Trophoblast cell (in vitro differentiated cells and primary cell): ENCODE measurements at regions not wholly inside any gene's neighbourhood (a gene's known extent, or its start where the extent isn't known, plus 50 kb on each side); places are given as distances from the start of the nearest gene placed in this dataset.

ENCODE experiments used
- DNase-seq, 2 donors: peaks; one replicate each; pipeline ENCODE4 v3.0.0-alpha.2; 2016
- H2AFZ ChIP-seq: 2 replicates; pipeline ENCODE4 v1.6.1; 2013; ENCODE audit warnings: low read length, moderate library complexity, mild to moderate bottlenecking; ENCODE audit not compliant: insufficient read depth, poor library complexity
- H2AK5ac ChIP-seq: 2 replicates; pipeline ENCODE4 v1.6.1; 2013; ENCODE audit warnings: mild to moderate bottlenecking, low read length
- H2BK120ac ChIP-seq: 2 replicates; pipeline ENCODE4 v1.6.1; 2013; ENCODE audit warnings: low read length, mild to moderate bottlenecking, moderate library complexity; ENCODE audit not compliant: insufficient read depth, poor library complexity
- H2BK12ac ChIP-seq: 2 replicates; pipeline ENCODE4 v1.6.1; 2013; ENCODE audit warnings: mild to moderate bottlenecking, low read length, moderate library complexity
- H2BK5ac ChIP-seq: 2 replicates; pipeline ENCODE4 v1.6.1; 2013; ENCODE audit warnings: low read length, low read depth, moderate library complexity, mild to moderate bottlenecking; ENCODE audit not compliant: poor library complexity
- H3K14ac ChIP-seq: 2 replicates; pipeline ENCODE4 v1.6.1; 2013; ENCODE audit warnings: mild to moderate bottlenecking, low read length
- H3K18ac ChIP-seq: 2 replicates; pipeline ENCODE4 v1.6.1; 2013; ENCODE audit warnings: mild to moderate bottlenecking, low read length
- H3K23ac ChIP-seq: 2 replicates; pipeline ENCODE4 v1.6.1; 2013; ENCODE audit warnings: low read length
- H3K27ac ChIP-seq: 2 replicates; pipeline ENCODE4 v1.5.1; 2013; ENCODE audit warnings: low read depth, mild to moderate bottlenecking, inconsistent platforms, low read length, moderate library complexity
- H3K27me3 ChIP-seq: 2 replicates; pipeline ENCODE4 v1.6.1; 2013; ENCODE audit warnings: inconsistent platforms, mild to moderate bottlenecking, low read length, moderate library complexity; ENCODE audit not compliant: insufficient read depth
- H3K36me3 ChIP-seq, 2 experiments: 1 replicate in 1 of 2; 2 replicates in 1 of 2; pipeline ENCODE4 v1.6.1; 2013; ENCODE audit warnings: low read length in 2 of 2, mild to moderate bottlenecking in 2 of 2, moderate library complexity in 1 of 2; ENCODE audit not compliant: insufficient read depth in 2 of 2, control insufficient read depth in 1 of 2
- H3K4ac ChIP-seq: 2 replicates; pipeline ENCODE4 v1.6.1; 2013; ENCODE audit warnings: low read depth, mild to moderate bottlenecking, low read length, moderate library complexity
- H3K4me1 ChIP-seq, 2 experiments: 1 replicate in 1 of 2; 2 replicates in 1 of 2; pipeline ENCODE4 v1.6.1; 2013; ENCODE audit warnings: low read length in 2 of 2, mild to moderate bottlenecking in 2 of 2, moderate library complexity in 1 of 2; ENCODE audit not compliant: insufficient read depth in 2 of 2, control insufficient read depth in 1 of 2
- H3K4me2 ChIP-seq: 2 replicates; pipeline ENCODE4 v1.6.1; 2013; ENCODE audit warnings: inconsistent platforms, mild to moderate bottlenecking, low read length, moderate library complexity
- H3K4me3 ChIP-seq: 2 replicates; pipeline ENCODE4 v1.5.1; 2013; ENCODE audit warnings: mild to moderate bottlenecking, low read depth, low read length, inconsistent platforms
- H3K79me1 ChIP-seq: one replicate; pipeline ENCODE4 v1.6.1; 2013; ENCODE audit warnings: low read length
- H3K79me2 ChIP-seq: 2 replicates; pipeline ENCODE4 v1.6.1; 2013; ENCODE audit warnings: low read length, mild to moderate bottlenecking; ENCODE audit not compliant: control insufficient read depth, insufficient read depth, poor library complexity
- H3K9ac ChIP-seq: 2 replicates; pipeline ENCODE4 v1.6.1; 2013; ENCODE audit warnings: mild to moderate bottlenecking, low read length
- H3K9me3 ChIP-seq: 2 replicates; pipeline ENCODE4 v1.6.1; 2013; ENCODE audit warnings: low read depth, mild to moderate bottlenecking, control low read depth, inconsistent platforms, low read length; ENCODE audit not compliant: insufficient read depth
- H4K12ac ChIP-seq: 2 replicates; pipeline ENCODE4 v1.6.1; 2013; ENCODE audit warnings: low read depth, mild to moderate bottlenecking, low read length, moderate library complexity
- H4K8ac ChIP-seq: 2 replicates; pipeline ENCODE4 v1.6.1; 2013; ENCODE audit warnings: low read depth, mild to moderate bottlenecking, low read length, moderate library complexity
- H4K91ac ChIP-seq: one replicate; pipeline ENCODE4 v1.6.1; 2013; ENCODE audit warnings: low read depth, mild to moderate bottlenecking, low read length, moderate library complexity
- WGBS: extraction: QIAGEN DNeasy Blood & Tissue Kit; methylation state at CpG from one replicate; pipeline ENCODE4 v1.1.7; 2013; ENCODE audit warnings: missing lambda C conversion rate; ENCODE audit not compliant: insufficient read length, insufficient coverage; ENCODE audit errors: extremely low coverage; 5-methylcytosine and 5-hydroxymethylcytosine counted together

DNA sequence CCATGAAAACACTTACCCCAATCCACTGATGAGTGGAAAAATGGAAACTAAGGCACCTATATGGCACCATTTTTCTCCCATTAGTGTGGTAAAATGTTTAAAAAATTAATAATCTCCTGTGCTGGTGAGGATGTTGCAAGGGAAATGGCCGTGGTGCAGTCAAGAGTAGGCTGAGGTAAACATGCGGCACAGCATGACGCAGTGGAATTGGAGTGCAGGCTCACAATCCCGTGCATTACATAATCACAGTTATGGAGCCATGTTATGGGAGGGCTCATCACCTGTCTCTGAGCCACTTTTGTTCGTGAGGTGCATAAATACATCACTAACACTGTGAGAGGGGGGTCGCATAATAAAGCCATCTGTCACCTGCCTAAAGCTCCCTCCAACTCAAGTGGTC, 164.4 kb upstream of the XYLT1 start:
- H3K18ac ChIP-seq: no peak overlapping the region
- no peaks in the 10 kb centered on the region for H3K36me3 ChIP-seq
- no peak overlapping the region for H3K27ac ChIP-seq
- no peak overlapping the region for H3K14ac ChIP-seq
- no peak overlapping the region for H3K4me2 ChIP-seq
- no peak overlapping the region for H4K91ac ChIP-seq
- DNase-seq: peak in 1 of 2 donors; percentile 10
- no peak overlapping the region for H3K4ac ChIP-seq
- no peaks in the 10 kb centered on the region for H3K79me1 ChIP-seq
- H3K79me2 ChIP-seq: no peaks in the 10 kb centered on the region
- H3K4me1 ChIP-seq: peaks cover 0 to 7% of the 10 kb centered on the region in 2 experiments
- no peaks in the 10 kb centered on the region for H3K27me3 ChIP-seq
- H3K4me3 ChIP-seq: no peak overlapping the region
- WGBS: no CpG with 5 or more reads among the region's 6 CpGs
- H4K12ac ChIP-seq: no peak overlapping the region
- H3K9me3 ChIP-seq: peaks cover 2% of the 10 kb centered on the region
- no peak overlapping the region for H2BK5ac ChIP-seq
- no peak overlapping the region for H2BK12ac ChIP-seq
- peak overlapping the region; percentile 15 for H3K9ac ChIP-seq
- no peak overlapping the region for H3K23ac ChIP-seq
- H2BK120ac ChIP-seq: no peak overlapping the region
- no peak overlapping the region for H4K8ac ChIP-seq
- H2AFZ ChIP-seq: no peak overlapping the region
- no peak overlapping the region for H2AK5ac ChIP-seq

DNA sequence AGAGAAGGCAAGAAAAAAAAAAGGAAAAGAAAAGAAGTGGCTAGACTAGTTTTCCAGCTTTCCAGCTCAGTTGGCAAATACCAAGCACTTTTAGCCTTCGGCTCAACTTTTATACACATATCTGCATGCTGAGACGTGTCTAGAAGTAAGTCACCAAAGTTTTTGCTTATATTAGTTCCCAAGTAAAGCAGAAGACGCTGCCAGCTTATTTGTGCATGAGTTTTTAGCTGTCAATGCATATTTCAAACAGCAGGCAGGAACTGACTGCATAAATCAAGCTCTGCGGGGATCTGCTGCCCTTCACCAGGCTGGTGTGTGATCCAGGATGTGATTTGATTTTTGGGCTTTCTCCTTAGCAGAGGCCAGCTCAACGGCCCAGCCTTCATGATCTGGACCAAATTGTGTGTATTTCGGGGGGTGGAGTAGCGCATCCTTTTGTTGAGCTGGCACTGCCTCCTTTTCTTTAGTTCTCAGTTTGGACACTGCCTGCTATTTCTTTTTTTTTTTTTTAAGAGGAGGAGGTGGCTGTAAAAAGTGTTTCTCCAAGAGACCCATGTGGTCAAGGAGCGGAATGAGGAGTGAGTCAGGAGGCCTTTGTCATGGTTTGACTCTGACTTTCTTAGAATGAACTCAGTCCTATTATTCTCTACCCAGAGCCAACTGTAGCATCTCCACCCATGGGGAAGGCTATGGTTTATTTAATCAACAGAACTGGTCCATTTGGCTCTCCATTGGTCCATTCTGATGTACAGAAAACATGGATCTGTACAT, 162.6 kb upstream of the XYLT1 start:
- Histone ChIP-seq H3K9me3 (peaks cover 2% of the 10 kb centered on the region), H3K36me3 (no peaks in the 10 kb centered on the region), H4K91ac (peak overlapping the region; percentile 38), H3K4me1 (peaks cover 0 to 7% of the 10 kb centered on the region in 2 experiments), H3K14ac (peak overlapping the region; percentile 9), H3K18ac (no peak overlapping the region), H3K79me2 (no peaks in the 10 kb centered on the region), H3K4ac (no peak overlapping the region), H2BK5ac (peak overlapping the region; percentile 1), H3K27me3 (no peaks in the 10 kb centered on the region), H4K12ac (no peak overlapping the region), H3K79me1 (no peaks in the 10 kb centered on the region), H2BK12ac (peak overlapping the region; percentile 11), H2BK120ac (no peak overlapping the region), H4K8ac (no peak overlapping the region), H3K4me3 (no peak overlapping the region), H3K9ac (no peak overlapping the region), H2AK5ac (no peak overlapping the region), H3K27ac (peak overlapping the region; percentile 51), H2AFZ (no peak overlapping the region), H3K4me2 (peak overlapping the region; percentile 42), H3K23ac (no peak overlapping the region)
- WGBS: no CpG with 5 or more reads among the region's 8 CpGs
- DNase-seq: peak; percentile 55 to 83

DNA sequence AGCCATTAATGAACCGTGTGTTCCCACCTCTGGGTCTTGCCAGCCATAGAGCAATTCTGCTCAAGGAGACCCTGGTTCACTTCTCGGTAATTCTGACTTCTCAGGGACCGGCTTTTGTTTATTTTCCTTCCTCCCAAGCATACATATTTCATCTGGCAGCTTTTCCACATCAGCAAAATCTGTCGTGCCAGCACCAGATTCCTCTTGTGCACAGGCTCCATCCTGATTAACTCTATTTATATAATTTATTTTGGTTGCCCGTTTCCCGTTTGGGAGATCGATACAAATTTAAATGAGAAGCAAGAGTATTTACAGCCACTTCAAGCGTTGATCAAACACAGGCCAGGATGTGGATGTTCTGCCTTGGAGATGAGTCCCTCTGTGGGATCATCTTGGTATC, 161.9 kb upstream of the XYLT1 start:
- Histone ChIP-seq H3K27me3 (no peaks in the 10 kb centered on the region), H3K4ac (peak overlapping the region; percentile 39), H2BK12ac (no peak overlapping the region), H4K12ac (no peak overlapping the region), H2AK5ac (no peak overlapping the region), H3K14ac (no peak overlapping the region), H4K8ac (no peak overlapping the region), H3K4me1 (peaks cover 0 to 7% of the 10 kb centered on the region in 2 experiments), H3K4me2 (no peak overlapping the region), H3K79me1 (no peaks in the 10 kb centered on the region), H3K79me2 (no peaks in the 10 kb centered on the region), H2BK5ac (no peak overlapping the region), H3K9me3 (peaks cover 2% of the 10 kb centered on the region), H3K4me3 (no peak overlapping the region), H4K91ac (no peak overlapping the region), H3K18ac (no peak overlapping the region), H2BK120ac (no peak overlapping the region), H3K27ac (no peak overlapping the region), H2AFZ (peak overlapping the region; percentile 18), H3K9ac (no peak overlapping the region), H3K36me3 (no peaks in the 10 kb centered on the region), H3K23ac (no peak overlapping the region)
- peak in 1 of 2 donors; percentile 6 for DNase-seq
- WGBS: no CpG with 5 or more reads among the region's 8 CpGs

DNA sequence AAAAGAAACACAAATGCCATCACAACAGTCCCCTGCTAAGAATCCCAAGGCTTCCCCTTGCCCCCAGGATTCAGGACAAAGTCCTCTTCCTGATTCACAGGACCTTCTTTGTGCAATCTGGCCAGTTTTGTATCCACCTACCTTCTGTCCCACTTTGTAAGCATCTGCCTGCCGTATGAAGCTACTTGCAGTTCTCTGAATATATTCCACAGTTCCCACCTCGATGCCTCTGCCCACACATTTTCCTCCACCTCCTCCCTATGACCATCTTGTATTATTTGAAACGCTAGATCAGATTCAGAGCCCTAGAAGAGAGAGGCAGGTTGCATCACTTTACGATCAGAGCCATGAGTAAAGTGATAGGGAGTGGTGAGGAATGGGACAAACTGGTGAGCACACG, 159.2 kb upstream of the XYLT1 start:
- Histone ChIP-seq H3K4ac (no peak overlapping the region), H3K27ac (no peak overlapping the region), H3K9ac (no peak overlapping the region), H4K12ac (no peak overlapping the region), H2AFZ (no peak overlapping the region), H2BK120ac (no peak overlapping the region), H3K4me2 (no peak overlapping the region), H4K8ac (no peak overlapping the region), H3K79me1 (no peaks in the 10 kb centered on the region), H3K4me3 (no peak overlapping the region), H2BK12ac (no peak overlapping the region), H3K4me1 (peaks cover 0 to 7% of the 10 kb centered on the region in 2 experiments), H3K79me2 (no peaks in the 10 kb centered on the region), H4K91ac (no peak overlapping the region), H3K23ac (no peak overlapping the region), H3K18ac (no peak overlapping the region), H2AK5ac (no peak overlapping the region), H3K14ac (no peak overlapping the region), H3K27me3 (no peaks in the 10 kb centered on the region), H3K36me3 (no peaks in the 10 kb centered on the region), H2BK5ac (no peak overlapping the region), H3K9me3 (peaks cover 4% of the 10 kb centered on the region)
- WGBS: no CpG with 5 or more reads among the region's 5 CpGs
- DNase-seq: no peak
